ENCODE measurements at regions not wholly inside any gene's neighbourhood (a gene's known extent, or its start where the extent isn't known, plus 50 kb on each side); places are given as distances from the start of the nearest gene placed in this dataset.
A peak's percentile ranks its signal among the peaks of the same experiment; 100 is the strongest.

GRCh38 chr3:25246913-25247312 is 181.2 kb upstream of the RARB start:
- CTCF ChIA-PET, result no interaction called here
- POLR2A ChIA-PET, result no interaction called here
- TF ChIP-seq CTCF (IDR thresholded peaks at IDR 0.05; ENCODE audit: insufficient read depth, low read length, missing control alignments), result no peak
- DNase-seq (ENCODE audit: low read depth, low spot score), result no peak
- H3K4me3 ChIP-seq (ENCODE audit: low read depth, low read length), result no peak overlapping the region

- POLR2A ChIA-PET, result no interaction called here
- no peak overlapping the region for H3K4me3 ChIP-seq (ENCODE audit: low read depth, low read length)
- no peak for TF ChIP-seq CTCF (IDR thresholded peaks at IDR 0.05; ENCODE audit: insufficient read depth, low read length, missing control alignments)
- CTCF ChIA-PET, result no interaction called here
- DNase-seq (ENCODE audit: low read depth, low spot score), result no peak
Measured at GRCh38 chr3:25252291-25252690, 175.8 kb upstream of the RARB start.

GRCh38 chr3:25257026-25257425 is 171.0 kb upstream of the RARB start:
- ChIA-PET POLR2A (interaction anchor here (0.6 kb wide), 1 partner anchor 152 kb away, joined by 3 read pairs; no protein-coding TSS in a partner anchor), CTCF (no interaction called here)
- H3K4me3 ChIP-seq (ENCODE audit: low read depth, low read length), result no peak overlapping the region
- DNase-seq (ENCODE audit: low read depth, low spot score), result peak; percentile 65
- TF ChIP-seq CTCF (IDR thresholded peaks at IDR 0.05; ENCODE audit: insufficient read depth, low read length, missing control alignments), result no peak

- CTCF ChIA-PET, result no interaction called here
- POLR2A ChIA-PET, result no interaction called here
- TF ChIP-seq CTCF (IDR thresholded peaks at IDR 0.05; ENCODE audit: insufficient read depth, low read length, missing control alignments), result no peak
- H3K4me3 ChIP-seq (ENCODE audit: low read depth, low read length), result no peak overlapping the region
- DNase-seq (ENCODE audit: low read depth, low spot score), result peak; percentile 7
Measured at GRCh38 chr3:25259871-25260270, 168.2 kb upstream of the RARB start.

GRCh38 chr3:25262322-25262721 is 165.7 kb upstream of the RARB start:
- CTCF ChIA-PET, result no interaction called here
- no peak for DNase-seq (ENCODE audit: low read depth, low spot score)
- POLR2A ChIA-PET, result no interaction called here
- TF ChIP-seq CTCF (IDR thresholded peaks at IDR 0.05; ENCODE audit: insufficient read depth, low read length, missing control alignments), result no peak
- no peak overlapping the region for H3K4me3 ChIP-seq (ENCODE audit: low read depth, low read length)

- no peak overlapping the region for H3K4me3 ChIP-seq (ENCODE audit: low read depth, low read length)
- ChIA-PET CTCF (interaction anchor here (1.3 to 1.7 kb wide), 2 partner anchors 327 to 328 kb away, joined by 3 to 4 read pairs; no protein-coding TSS in a partner anchor), POLR2A (no interaction called here)
- no peak for DNase-seq (ENCODE audit: low read depth, low spot score)
- no peak for TF ChIP-seq CTCF (IDR thresholded peaks at IDR 0.05; ENCODE audit: insufficient read depth, low read length, missing control alignments)
Measured at GRCh38 chr3:25265284-25265683, 162.8 kb upstream of the RARB start.

All from AG04449 (cell line).